Common myeloid progenitor, CD34-positive (primary cell): ENCODE measurements at regions not wholly inside any gene's neighbourhood (a gene's known extent, or its start where the extent isn't known, plus 50 kb on each side); places are given as distances from the start of the nearest gene placed in this dataset.

ENCODE experiments used
- CTCF ChIA-PET: fragments of 350-600 bp; sonication (Branson Sonifier 250); formaldehyde crosslinking; loops from one replicate; lab custom pipeline; 2021; ENCODE audit warnings: antibody characterized with exemption; lab: Charles Lee
- POLR2A ChIA-PET: fragments of 350-600 bp; sonication (Branson Sonifier 250); formaldehyde crosslinking; loops from one replicate; lab custom pipeline; 2021; ENCODE audit warnings: antibody characterized with exemption; lab: Charles Lee
- DNase-seq, 3 donors: peaks; one replicate each; pipeline versions ENCODE4 v3.0.0 to v3.0.0-alpha.2; 2013
- H3K27ac ChIP-seq, 2 experiments: 1 replicate in 1 of 2; 2 replicates in 1 of 2; pipeline ENCODE4 v1.7.0; 2013; ENCODE audit warnings: inconsistent platforms in 2 of 2, low read length in 2 of 2, mild to moderate bottlenecking in 2 of 2, low read depth in 1 of 2, moderate library complexity in 1 of 2; ENCODE audit not compliant: severe bottlenecking in 2 of 2, insufficient read depth in 1 of 2, poor library complexity in 1 of 2
- H3K27me3 ChIP-seq, 5 experiments: replicated peaks in 2 of 5; 1 replicate in 3 of 5; 2 replicates in 2 of 5; pipeline versions ENCODE4 v1.6.1 to v1.7.0; 2013; ENCODE audit warnings: low read length in 4 of 5, mild to moderate bottlenecking in 2 of 5, moderate library complexity in 2 of 5, inconsistent platforms in 1 of 5; ENCODE audit not compliant: insufficient read depth in 5 of 5, control insufficient read depth in 4 of 5
- H3K36me3 ChIP-seq, 4 experiments: 1 replicate in 2 of 4; 2 replicates in 2 of 4; pipeline versions ENCODE4 v1.6.1 to v1.7.0; 2013; ENCODE audit warnings: low read length in 3 of 4, control low read depth in 1 of 4, mild to moderate bottlenecking in 1 of 4; ENCODE audit not compliant: control insufficient read depth in 4 of 4, insufficient read depth in 4 of 4
- H3K4me1 ChIP-seq, 4 experiments: 1 replicate in 3 of 4; 2 replicates in 1 of 4; pipeline versions ENCODE4 v1.6.1 to v1.7.1; 2013; ENCODE audit warnings: low read length in 3 of 4, mild to moderate bottlenecking in 3 of 4, control low read depth in 1 of 4, inconsistent platforms in 1 of 4, moderate library complexity in 1 of 4; ENCODE audit not compliant: control insufficient read depth in 4 of 4, insufficient read depth in 4 of 4; ENCODE audit errors: control extremely low read depth in 1 of 4
- H3K4me3 ChIP-seq, 7 experiments: 1 replicate in 4 of 7; 2 replicates in 3 of 7; pipeline versions ENCODE4 v1.5.1 to v1.7.0; 2013; ENCODE audit warnings: mild to moderate bottlenecking in 7 of 7, low read length in 6 of 7, moderate library complexity in 6 of 7, inconsistent platforms in 2 of 7, low read depth in 2 of 7, control low read depth in 1 of 7; ENCODE audit not compliant: insufficient read depth in 4 of 7, control insufficient read depth in 1 of 7; ENCODE audit errors: extremely low read depth in 1 of 7
- H3K9me3 ChIP-seq, 5 experiments: 1 replicate in 4 of 5; 2 replicates in 1 of 5; pipeline versions ENCODE4 v1.6.1 to v1.7.1; 2013; ENCODE audit warnings: low read length in 4 of 5, mild to moderate bottlenecking in 2 of 5, inconsistent platforms in 1 of 5, low read depth in 1 of 5, moderate library complexity in 1 of 5; ENCODE audit not compliant: control insufficient read depth in 4 of 5, insufficient read depth in 2 of 5; ENCODE audit errors: control extremely low read depth in 1 of 5
- WGBS: methylation state at CpG from one replicate; pipeline ENCODE4 v1.1.5; 2013; ENCODE audit not compliant: insufficient coverage; 5-methylcytosine and 5-hydroxymethylcytosine counted together

GRCh38 chr7:24216576-24217125 lies 67.3 kb upstream of the NPY start:
- Histone ChIP-seq H3K27ac (no peak overlapping the region), H3K27me3 (peaks cover 0 to 32% (median 6%) of the 10 kb centered on the region in 5 experiments), H3K36me3 (no peaks in the 10 kb centered on the region), H3K4me3 (no peak overlapping the region), H3K4me1 (no peaks in the 10 kb centered on the region), H3K9me3 (no peaks in the 10 kb centered on the region)
- 100% methylated on average over 2 of the region's 2 CpGs for WGBS
- POLR2A ChIA-PET, result no interaction called here
- CTCF ChIA-PET, result no interaction called here
- DNase-seq, result no peak

- CTCF ChIA-PET, result no interaction called here
Measured at GRCh38 chr7:24221500-24221899, 62.5 kb upstream of the NPY start.

GRCh38 chr7:24227068-24227467 lies 56.9 kb upstream of the NPY start:
- WGBS, result 19% methylated on average over 3 of the region's 3 CpGs
- peak in 1 of 3 donors; percentile 36 for DNase-seq
- Histone ChIP-seq H3K9me3 (peaks cover 0 to 9% (median 4%) of the 10 kb centered on the region in 5 experiments), H3K27me3 (peaks cover 0 to 73% (median 30%) of the 10 kb centered on the region in 5 experiments), H3K36me3 (no peaks in the 10 kb centered on the region), H3K27ac (no peak overlapping the region), H3K4me3 (no peak overlapping the region), H3K4me1 (peaks cover 5 to 9% (median 6%) of the 10 kb centered on the region in 4 experiments)
- ChIA-PET POLR2A (interaction anchor here (1.0 kb wide), 1 partner anchor 9 kb away, joined by 3 read pairs; no protein-coding TSS in a partner anchor), CTCF (interaction anchor here (0.6 to 1.3 kb wide), 2 partner anchors 28 to 395 kb away, joined by 3 read pairs; no protein-coding TSS in a partner anchor)

More at GRCh38 chr7:24221500-24221899, 62.5 kb upstream of the NPY start:
- H3K9me3 ChIP-seq, result peaks cover 0 to 9% (median 4%) of the 10 kb centered on the region in 5 experiments
- POLR2A ChIA-PET, result no interaction called here
- H3K27me3 ChIP-seq, result peaks cover 0 to 56% (median 25%) of the 10 kb centered on the region in 5 experiments
- H3K4me3 ChIP-seq, result no peak overlapping the region
- H3K27ac ChIP-seq, result no peak overlapping the region
- DNase-seq, result no peak
- H3K4me1 ChIP-seq, result peaks cover 0 to under 1% (median 0%) of the 10 kb centered on the region in 4 experiments
- WGBS, result no CpG with 5 or more reads among the region's 2 CpGs
- no peaks in the 10 kb centered on the region for H3K36me3 ChIP-seq

DNA sequence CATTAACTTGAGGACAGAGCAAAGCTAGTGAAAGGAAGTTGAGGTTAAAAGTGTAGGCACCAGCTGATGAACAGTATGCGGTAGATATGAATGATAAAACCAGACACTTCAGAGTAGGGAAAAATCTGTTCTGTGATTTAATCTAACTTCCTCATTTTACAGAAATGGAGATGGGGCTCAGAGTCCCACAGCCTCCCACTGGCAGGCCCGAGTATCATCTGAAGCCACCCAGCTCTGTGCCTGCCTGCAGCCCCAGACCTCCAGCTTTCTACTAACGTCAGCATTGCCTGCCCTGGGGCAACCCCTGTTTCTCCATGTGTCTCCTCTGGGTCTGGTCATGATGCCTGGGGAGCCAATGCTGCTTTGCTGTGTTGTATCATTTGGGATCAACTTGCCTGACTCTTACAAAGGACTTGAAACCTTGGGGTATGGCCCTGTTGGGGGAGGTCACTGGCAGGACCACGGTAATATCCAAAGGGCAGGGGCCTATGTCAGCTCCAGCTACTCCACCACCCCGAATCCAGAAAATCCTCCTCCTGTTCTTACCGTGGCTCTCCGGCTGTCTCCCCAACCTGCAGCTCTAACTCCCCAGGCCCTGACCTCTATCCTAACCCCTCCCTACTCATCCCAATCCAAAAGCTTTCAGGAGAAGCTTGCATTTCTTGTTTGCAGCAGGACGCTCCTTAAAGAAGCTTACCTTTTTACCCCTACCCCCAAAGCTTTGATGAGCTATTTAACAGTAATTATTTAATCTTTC lies 56.2 kb upstream of the NPY start:
- H3K36me3 ChIP-seq, result no peaks in the 10 kb centered on the region
- ChIA-PET CTCF (interaction anchor here (0.6 to 1.3 kb wide), 3 partner anchors 28 to 395 kb away, joined by 3 read pairs; no protein-coding TSS in a partner anchor), POLR2A (interaction anchor here (0.5 to 1.0 kb wide), 2 partner anchors 8 to 293 kb away, joined by 3 read pairs; no protein-coding TSS in a partner anchor)
- H3K9me3 ChIP-seq, result peaks cover 0 to 9% (median 4%) of the 10 kb centered on the region in 5 experiments
- H3K4me1 ChIP-seq, result peaks cover 5 to 9% (median 6%) of the 10 kb centered on the region in 4 experiments
- peak; percentile 52 to 89 (median 82) for DNase-seq
- H3K27me3 ChIP-seq, result peaks cover 0 to 69% (median 26%) of the 10 kb centered on the region in 5 experiments
- H3K27ac ChIP-seq, result no peak overlapping the region
- no peak overlapping the region for H3K4me3 ChIP-seq
- WGBS, result 53% methylated on average over 5 of the region's 8 CpGs

DNA sequence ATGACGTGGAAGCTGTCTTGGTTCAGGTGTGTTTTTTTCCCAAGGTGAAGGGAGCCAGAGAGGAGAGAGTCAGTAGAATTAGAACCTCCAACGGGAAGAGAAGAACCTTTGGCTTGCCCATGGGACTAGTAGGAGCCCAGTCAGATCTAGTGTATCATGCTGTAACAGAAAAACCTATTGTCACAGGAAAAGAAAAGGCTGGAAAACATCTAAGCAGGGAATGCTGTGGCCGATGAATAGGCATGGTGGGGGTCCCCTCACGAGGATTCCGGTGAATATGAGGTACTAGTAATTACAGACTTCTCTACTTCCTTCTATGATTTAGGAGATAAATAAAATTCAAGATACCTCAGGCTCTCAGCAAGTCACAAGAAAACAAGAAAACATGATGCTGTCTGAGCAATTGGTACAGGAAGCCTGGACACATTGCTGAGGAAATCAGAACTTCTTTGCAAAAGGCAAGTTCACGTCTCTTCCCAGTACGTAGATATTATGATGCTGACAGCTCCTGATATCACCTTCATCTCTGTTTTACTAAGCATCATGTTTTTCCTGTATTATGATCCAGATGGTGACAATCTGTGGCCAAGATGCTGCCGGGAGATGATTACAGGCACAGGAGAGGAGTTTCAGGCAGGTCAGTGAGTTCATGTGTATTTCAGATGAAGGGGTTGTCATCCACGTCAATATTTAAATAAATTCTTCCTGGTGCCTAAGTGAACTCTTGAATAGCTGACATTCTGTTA lies 54.3 kb upstream of the NPY start:
- no peak overlapping the region for H3K4me3 ChIP-seq
- DNase-seq, result no peak
- POLR2A ChIA-PET, result no interaction called here
- H3K27ac ChIP-seq, result no peak overlapping the region
- no peaks in the 10 kb centered on the region for H3K36me3 ChIP-seq
- peaks cover 2 to 71% (median 25%) of the 10 kb centered on the region in 5 experiments for H3K27me3 ChIP-seq
- CTCF ChIA-PET, result interaction anchor here (0.6 to 0.9 kb wide), 2 partner anchors 38 to 74 kb away, joined by 3 read pairs; no protein-coding TSS in a partner anchor
- H3K4me1 ChIP-seq, result peaks cover 5 to 9% (median 6%) of the 10 kb centered on the region in 4 experiments
- WGBS, result 77% methylated on average over 6 of the region's 9 CpGs
- peaks cover 0 to 2% (median 0%) of the 10 kb centered on the region in 5 experiments for H3K9me3 ChIP-seq

- DNase-seq, result no peak
- CTCF ChIA-PET, result no interaction called here
- POLR2A ChIA-PET, result no interaction called here
- Histone ChIP-seq H3K4me3 (no peak overlapping the region), H3K36me3 (no peaks in the 10 kb centered on the region), H3K4me1 (peaks cover 5 to 9% (median 6%) of the 10 kb centered on the region in 4 experiments), H3K9me3 (no peaks in the 10 kb centered on the region), H3K27me3 (peaks cover 2 to 69% (median 22%) of the 10 kb centered on the region in 5 experiments), H3K27ac (no peak overlapping the region)
Measured at GRCh38 chr7:24231493-24231892, 52.5 kb upstream of the NPY start.
